ENCODE measurements at regions not wholly inside any gene's neighbourhood (a gene's known extent, or its start where the extent isn't known, plus 50 kb on each side); places are given as distances from the start of the nearest gene placed in this dataset.
"Not testable (repeated sequence)": the region's sequence is repeated elsewhere in the genome, so short reads cannot be mapped to it uniquely, and the experiment has no call there.

- DNase-seq: no peak
- no peaks in the 10 kb centered on the region for H3K36me3 ChIP-seq
- H3K27me3 ChIP-seq: no peaks in the 10 kb centered on the region
- H3K9me3 ChIP-seq: no peaks in the 10 kb centered on the region
- H3K4me3 ChIP-seq: no peak overlapping the region
These were observed 491.5 kb upstream of the TUSC1 start for GRCh38 chr9:26169708-26170107.

- H3K9me3 ChIP-seq: no peaks in the 10 kb centered on the region
- no peaks in the 10 kb centered on the region for H3K27me3 ChIP-seq
- no peaks in the 10 kb centered on the region for H3K36me3 ChIP-seq
- H3K4me3 ChIP-seq: no peak overlapping the region
- DNase-seq: no peak
These were observed 488.3 kb upstream of the TUSC1 start for GRCh38 chr9:26166537-26166936.

- H3K36me3 ChIP-seq: no peaks in the 10 kb centered on the region
- H3K4me3 ChIP-seq: no peak overlapping the region
- no peak for DNase-seq
- no peaks in the 10 kb centered on the region for H3K27me3 ChIP-seq
- no peaks in the 10 kb centered on the region for H3K9me3 ChIP-seq
These were observed 487.2 kb upstream of the TUSC1 start for GRCh38 chr9:26165426-26165825.

- Histone ChIP-seq H3K9me3 (no peaks in the 10 kb centered on the region), H3K36me3 (no peaks in the 10 kb centered on the region), H3K27me3 (no peaks in the 10 kb centered on the region), H3K4me3 (no peak overlapping the region)
- DNase-seq: no peak
These were observed 485.7 kb upstream of the TUSC1 start for GRCh38 chr9:26163931-26164330.

GRCh38 chr9:26159575-26160392 is 481.5 kb upstream of the TUSC1 start:
- Histone ChIP-seq H3K9me3 (no peaks in the 10 kb centered on the region), H3K4me3 (no peak overlapping the region), H3K27me3 (no peaks in the 10 kb centered on the region), H3K36me3 (no peaks in the 10 kb centered on the region)
- no peak for DNase-seq

- Histone ChIP-seq H3K27me3 (no peaks in the 10 kb centered on the region), H3K4me3 (no peak overlapping the region), H3K9me3 (no peaks in the 10 kb centered on the region), H3K36me3 (no peaks in the 10 kb centered on the region)
- DNase-seq: no peak
These were observed 480.4 kb upstream of the TUSC1 start for GRCh38 chr9:26158631-26159150.

GRCh38 chr9:26157411-26157810 is 479.2 kb upstream of the TUSC1 start:
- H3K9me3 ChIP-seq: no peaks in the 10 kb centered on the region
- H3K27me3 ChIP-seq: no peaks in the 10 kb centered on the region
- H3K36me3 ChIP-seq: no peaks in the 10 kb centered on the region
- no peak for DNase-seq
- H3K4me3 ChIP-seq: no peak overlapping the region

- H3K36me3 ChIP-seq: no peaks in the 10 kb centered on the region
- no peaks in the 10 kb centered on the region for H3K9me3 ChIP-seq
- no peak overlapping the region for H3K4me3 ChIP-seq
- DNase-seq: no peak
- H3K27me3 ChIP-seq: no peaks in the 10 kb centered on the region
These were observed 474.1 kb upstream of the TUSC1 start for GRCh38 chr9:26152350-26152749.

GRCh38 chr9:26148128-26148527 is 469.9 kb upstream of the TUSC1 start:
- no peaks in the 10 kb centered on the region for H3K9me3 ChIP-seq
- H3K27me3 ChIP-seq: no peaks in the 10 kb centered on the region
- no peak for DNase-seq
- H3K36me3 ChIP-seq: no peaks in the 10 kb centered on the region
- H3K4me3 ChIP-seq: no peak overlapping the region

- DNase-seq: no peak
- Histone ChIP-seq H3K36me3 (no peaks in the 10 kb centered on the region), H3K4me3 (no peak overlapping the region), H3K9me3 (no peaks in the 10 kb centered on the region), H3K27me3 (no peaks in the 10 kb centered on the region)
These were observed 467.7 kb upstream of the TUSC1 start for GRCh38 chr9:26145938-26146337.

- Histone ChIP-seq H3K4me3 (no peak overlapping the region), H3K36me3 (no peaks in the 10 kb centered on the region), H3K27me3 (no peaks in the 10 kb centered on the region), H3K9me3 (no peaks in the 10 kb centered on the region)
- no peak for DNase-seq
These were observed 464.4 kb upstream of the TUSC1 start for GRCh38 chr9:26142631-26143030.

GRCh38 chr9:26142201-26142600 is 464.0 kb upstream of the TUSC1 start:
- H3K9me3 ChIP-seq: no peaks in the 10 kb centered on the region
- DNase-seq: no peak
- no peaks in the 10 kb centered on the region for H3K27me3 ChIP-seq
- H3K36me3 ChIP-seq: no peaks in the 10 kb centered on the region
- H3K4me3 ChIP-seq: no peak overlapping the region

- no peak for DNase-seq
- Histone ChIP-seq H3K27me3 (no peaks in the 10 kb centered on the region), H3K36me3 (no peaks in the 10 kb centered on the region), H3K4me3 (no peak overlapping the region), H3K9me3 (no peaks in the 10 kb centered on the region)
These were observed 455.3 kb upstream of the TUSC1 start for GRCh38 chr9:26133537-26133936.

- no peaks in the 10 kb centered on the region for H3K27me3 ChIP-seq
These were observed 454.6 kb upstream of the TUSC1 start for GRCh38 chr9:26132746-26133312.

GRCh38 chr9:26131886-26132285 is 453.6 kb upstream of the TUSC1 start:
- Histone ChIP-seq H3K27me3 (no peaks in the 10 kb centered on the region), H3K36me3 (no peaks in the 10 kb centered on the region), H3K4me3 (no peak overlapping the region), H3K9me3 (no peaks in the 10 kb centered on the region)
- no peak for DNase-seq

More at GRCh38 chr9:26132746-26133312, 454.6 kb upstream of the TUSC1 start:
- DNase-seq: no peak
- H3K9me3 ChIP-seq: no peaks in the 10 kb centered on the region
- H3K36me3 ChIP-seq: no peaks in the 10 kb centered on the region
- no peak overlapping the region for H3K4me3 ChIP-seq

- Histone ChIP-seq H3K27me3 (no peaks in the 10 kb centered on the region), H3K9me3 (no peaks in the 10 kb centered on the region)
- DNase-seq: no peak
These were observed 451.0 kb upstream of the TUSC1 start for GRCh38 chr9:26129217-26129616.

GRCh38 chr9:26125693-26126092 is 447.4 kb upstream of the TUSC1 start:
- Histone ChIP-seq H3K9me3 (no peaks in the 10 kb centered on the region), H3K27me3 (no peaks in the 10 kb centered on the region), H3K4me3 (no peak overlapping the region), H3K36me3 (no peaks in the 10 kb centered on the region)
- no peak for DNase-seq

More at GRCh38 chr9:26129217-26129616, 451.0 kb upstream of the TUSC1 start:
- Histone ChIP-seq H3K36me3 (no peaks in the 10 kb centered on the region), H3K4me3 (no peak overlapping the region)

GRCh38 chr9:26116085-26116484 is 437.8 kb upstream of the TUSC1 start:
- not testable (repeated sequence) for H3K27me3 ChIP-seq, H3K4me3 ChIP-seq, H3K36me3 ChIP-seq, DNase-seq, H3K9me3 ChIP-seq
